ENCODE measurements at regions not wholly inside any gene's neighbourhood (a gene's known extent, or its start where the extent isn't known, plus 50 kb on each side); places are given as distances from the start of the nearest gene placed in this dataset.

- H3K4me3 ChIP-seq (ENCODE audit: low read depth, low read length) = no peak overlapping the region
- no peak for DNase-seq (ENCODE audit: low read depth)
- no peak for TF ChIP-seq CTCF (IDR thresholded peaks at IDR 0.05; ENCODE audit: insufficient read depth, low read length)
Observed at GRCh38 chr6:1516742-1517520, 92.8 kb upstream of the FOXC1 start.

DNA sequence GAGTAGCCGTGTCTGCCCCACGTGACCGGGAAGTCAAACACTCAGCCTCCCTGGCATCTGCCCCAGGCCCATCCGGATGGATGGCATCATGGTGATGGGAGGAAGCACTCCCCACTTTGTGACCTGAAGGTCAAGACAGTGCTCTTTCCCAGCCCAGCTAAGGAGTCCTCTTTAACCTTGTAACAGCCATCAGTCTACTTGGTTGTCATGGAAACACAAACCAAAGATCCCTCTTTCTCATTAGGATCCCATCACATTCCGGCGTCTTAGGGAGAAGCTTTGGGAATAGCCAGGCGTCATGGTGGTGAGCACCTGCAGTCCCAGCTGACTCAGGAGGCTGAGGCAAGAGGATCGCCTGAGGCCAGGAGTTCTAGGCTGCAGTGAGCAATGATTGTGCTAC is 90.9 kb upstream of the FOXC1 start:
- no peak for TF ChIP-seq CTCF (IDR thresholded peaks at IDR 0.05; ENCODE audit: insufficient read depth, low read length)
- DNase-seq (ENCODE audit: low read depth) = no peak
- H3K4me3 ChIP-seq (ENCODE audit: low read depth, low read length) = no peak overlapping the region

DNA sequence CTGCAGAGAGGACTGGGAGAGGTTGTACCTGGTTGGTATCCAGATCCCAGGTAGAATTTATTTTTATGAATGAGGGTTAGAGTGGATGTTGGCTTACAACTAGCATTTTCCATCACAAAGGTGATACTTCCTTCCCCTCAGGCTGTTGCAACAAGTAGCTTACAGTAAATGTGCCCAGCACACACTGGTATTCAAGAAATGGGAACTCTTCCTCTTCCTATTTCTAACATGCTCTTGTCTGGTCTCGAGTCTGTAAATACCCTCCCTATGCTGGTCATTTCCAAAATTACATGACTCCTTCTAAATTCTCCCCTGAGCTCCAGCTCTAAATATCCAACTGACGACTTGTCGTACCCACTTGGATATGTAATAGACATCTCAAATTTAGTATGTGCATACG is 90.1 kb upstream of the FOXC1 start:
- H3K4me3 ChIP-seq (ENCODE audit: low read depth, low read length) = no peak overlapping the region
- no peak for TF ChIP-seq CTCF (IDR thresholded peaks at IDR 0.05; ENCODE audit: insufficient read depth, low read length)
- DNase-seq (ENCODE audit: low read depth) = no peak

- no peak for TF ChIP-seq CTCF (IDR thresholded peaks at IDR 0.05; ENCODE audit: insufficient read depth, low read length)
- no peak overlapping the region for H3K4me3 ChIP-seq (ENCODE audit: low read depth, low read length)
- DNase-seq (ENCODE audit: low read depth) = no peak
Observed at GRCh38 chr6:1522779-1523178, 86.9 kb upstream of the FOXC1 start.

DNA sequence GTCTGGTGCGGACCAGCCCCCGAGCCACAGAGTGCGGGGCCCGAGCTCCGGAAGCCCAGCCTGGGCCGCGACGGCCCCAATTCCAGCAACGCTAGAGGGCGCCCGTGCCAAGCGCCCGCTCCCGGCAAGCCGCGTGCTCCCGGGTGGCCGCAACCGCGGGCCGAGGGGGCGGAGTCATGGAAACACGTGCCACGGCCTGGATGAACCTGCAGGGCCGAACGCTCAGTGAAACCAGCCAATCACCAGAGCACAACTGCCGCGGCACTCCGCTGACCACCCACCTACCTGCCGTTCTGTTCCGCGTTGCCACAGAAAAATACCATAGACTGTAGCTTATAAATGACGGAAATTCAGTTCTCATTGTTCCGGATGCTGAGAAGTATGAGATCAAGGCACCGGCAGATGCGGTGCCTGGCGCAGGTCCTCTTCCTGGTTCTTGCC is 85.7 kb upstream of the FOXC1 start:
- peak; percentile 38 for DNase-seq (ENCODE audit: low read depth)
- peak; percentile 43 for TF ChIP-seq CTCF (IDR thresholded peaks at IDR 0.05; ENCODE audit: insufficient read depth, low read length)
- H3K4me3 ChIP-seq (ENCODE audit: low read depth, low read length) = no peak overlapping the region

DNA sequence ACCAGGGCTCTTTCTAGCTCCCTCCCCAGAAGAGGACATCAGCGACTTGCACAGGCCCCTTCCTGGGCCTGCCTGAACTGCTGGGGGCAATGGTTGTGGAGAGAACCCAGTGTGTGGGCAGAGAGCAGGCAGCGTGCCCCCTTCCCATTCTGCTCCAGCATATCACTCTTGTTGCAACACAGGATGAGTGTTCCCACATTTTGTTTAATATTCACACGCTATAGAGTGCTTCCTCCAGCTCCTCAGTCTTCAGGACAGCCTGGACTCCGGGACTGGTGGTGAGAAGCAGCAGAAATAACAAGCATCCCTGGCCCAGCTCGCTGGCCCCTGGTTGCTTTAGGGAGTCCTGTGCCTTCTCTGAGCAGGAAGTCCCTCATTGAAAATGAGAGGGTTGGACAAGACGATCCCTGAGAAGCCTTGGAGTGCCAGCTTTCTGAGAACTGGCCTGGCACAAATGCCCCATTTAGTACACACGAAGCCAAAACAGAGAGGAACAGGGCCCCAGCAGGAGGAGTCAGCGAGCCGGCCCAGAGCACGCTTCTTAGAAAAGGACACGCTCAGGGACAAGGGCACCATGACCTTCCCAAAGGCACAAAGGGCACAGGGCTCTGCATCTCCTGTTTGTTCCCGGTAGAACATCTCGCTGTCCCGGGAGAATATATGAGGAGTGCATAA is 84.2 kb upstream of the FOXC1 start:
- H3K4me3 ChIP-seq (ENCODE audit: low read depth, low read length) = no peak overlapping the region
- DNase-seq (ENCODE audit: low read depth) = no peak
- TF ChIP-seq CTCF (IDR thresholded peaks at IDR 0.05; ENCODE audit: insufficient read depth, low read length) = no peak
